Esophagus (tissue), 2 donors: ENCODE measurements at regions not wholly inside any gene's neighbourhood (a gene's known extent, or its start where the extent isn't known, plus 50 kb on each side); places are given as distances from the start of the nearest gene placed in this dataset.

Experiments
- H3K27ac ChIP-seq, 2 donors: one replicate each; pipeline ENCODE4 v1.5.1; 2013; ENCODE audit warnings: low read depth in 2 of 2, mild to moderate bottlenecking in 2 of 2, inconsistent platforms in 1 of 2, low read length in 1 of 2, moderate library complexity in 1 of 2
- H3K27me3 ChIP-seq, 2 donors: one replicate each; pipeline ENCODE4 v1.6.1; 2013; ENCODE audit warnings: low read length in 2 of 2, control low read depth in 1 of 2, mild to moderate bottlenecking in 1 of 2; ENCODE audit not compliant: insufficient read depth in 2 of 2, control insufficient read depth in 1 of 2
- H3K36me3 ChIP-seq, 2 donors: one replicate each; pipeline ENCODE4 v1.6.1; 2013; ENCODE audit warnings: low read length in 1 of 2; ENCODE audit not compliant: control insufficient read depth in 2 of 2, insufficient read depth in 2 of 2
- H3K4me1 ChIP-seq, 2 donors: one replicate each; pipeline ENCODE4 v1.6.1; 2013; ENCODE audit warnings: low read length in 1 of 2; ENCODE audit not compliant: control insufficient read depth in 2 of 2, insufficient read depth in 2 of 2
- H3K4me3 ChIP-seq, 2 donors: one replicate each; pipeline ENCODE4 v1.5.1; 2013; ENCODE audit warnings: low read length in 2 of 2, mild to moderate bottlenecking in 2 of 2, low read depth in 1 of 2, moderate library complexity in 1 of 2
- H3K9me3 ChIP-seq, 2 donors: one replicate each; pipeline ENCODE4 v1.6.1; 2013; ENCODE audit warnings: mild to moderate bottlenecking in 2 of 2, low read depth in 1 of 2, low read length in 1 of 2, moderate library complexity in 1 of 2; ENCODE audit not compliant: control insufficient read depth in 2 of 2, insufficient read depth in 1 of 2
- WGBS, 2 donors: extraction: QIAGEN DNeasy Blood & Tissue Kit; methylation state at CpG; one replicate each; pipeline ENCODE4 v1.1.7; 2013; 5-methylcytosine and 5-hydroxymethylcytosine counted together
- donor health status: healthy with polysubstance abuse.
- donor health status: Bipolar disorder and iron deficiency.

DNA sequence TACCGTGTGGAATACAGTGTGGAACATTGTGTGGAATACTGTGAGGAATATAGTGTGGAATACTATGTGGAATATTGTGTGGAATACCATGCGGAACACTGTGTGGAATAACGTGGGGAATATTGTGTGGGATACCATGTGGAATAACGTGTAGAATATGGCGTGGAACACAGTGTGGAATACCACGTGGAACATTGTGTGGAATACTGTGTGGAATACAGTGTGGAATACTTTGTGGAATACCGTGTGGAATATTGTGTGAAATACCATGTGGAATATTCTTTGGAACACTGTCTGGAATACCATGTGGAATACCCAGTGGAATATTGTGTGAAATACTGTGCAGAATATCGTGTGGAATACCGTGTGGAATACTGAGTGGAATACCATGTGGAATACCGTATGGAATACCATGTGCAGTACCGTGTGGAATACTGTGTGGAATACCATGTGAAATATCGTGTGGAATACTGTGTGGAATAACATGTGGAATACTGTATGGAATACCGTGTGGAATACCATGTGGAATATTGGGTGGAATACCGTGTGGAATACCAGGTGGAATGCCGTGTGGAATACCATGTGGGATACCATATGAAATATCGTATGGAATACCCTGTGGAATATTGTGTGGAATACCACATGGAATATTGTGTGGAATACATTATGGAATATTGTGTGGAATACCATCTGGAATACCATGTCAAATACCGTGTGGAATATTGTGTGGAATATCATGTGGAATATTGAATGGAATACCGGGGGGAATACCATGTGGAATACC, 133.1 kb upstream of the CHST15 start:
- peaks cover 4 to 6% of the 10 kb centered on the region in 2 donors for H3K4me1 ChIP-seq
- H3K27me3 ChIP-seq, result no peaks in the 10 kb centered on the region
- WGBS, 2 donors, result 91 to 93% methylated on average over 18 of the region's 18 CpGs
- no peaks in the 10 kb centered on the region for H3K9me3 ChIP-seq
- no peaks in the 10 kb centered on the region for H3K36me3 ChIP-seq
- H3K4me3 ChIP-seq, result no peak overlapping the region
- no peak overlapping the region for H3K27ac ChIP-seq

- no peak overlapping the region for H3K27ac ChIP-seq
- no peaks in the 10 kb centered on the region for H3K36me3 ChIP-seq
- peaks cover 4 to 8% of the 10 kb centered on the region in 2 donors for H3K4me1 ChIP-seq
- no peak overlapping the region for H3K4me3 ChIP-seq
- H3K9me3 ChIP-seq, result no peaks in the 10 kb centered on the region
- 90 to 92% methylated on average over 15 of the region's 15 CpGs for WGBS, 2 donors
- no peaks in the 10 kb centered on the region for H3K27me3 ChIP-seq
Measured at GRCh38 chr10:124225467-124226270, 132.3 kb upstream of the CHST15 start.

- Histone ChIP-seq H3K36me3 (no peaks in the 10 kb centered on the region), H3K27me3 (no peaks in the 10 kb centered on the region), H3K4me3 (no peak overlapping the region), H3K4me1 (peaks cover 4 to 8% of the 10 kb centered on the region in 2 donors), H3K27ac (no peak overlapping the region), H3K9me3 (no peaks in the 10 kb centered on the region)
- WGBS, 2 donors, result 79 to 83% methylated on average over 6 of the region's 6 CpGs
Measured at GRCh38 chr10:124225029-124225466, 131.7 kb upstream of the CHST15 start.

GRCh38 chr10:124224331-124225028, 131.1 kb upstream of the CHST15 start:
- Histone ChIP-seq H3K9me3 (no peaks in the 10 kb centered on the region), H3K27me3 (no peaks in the 10 kb centered on the region), H3K27ac (no peak overlapping the region), H3K36me3 (no peaks in the 10 kb centered on the region), H3K4me1 (peaks cover 4 to 8% of the 10 kb centered on the region in 2 donors), H3K4me3 (no peak overlapping the region)
- WGBS, 2 donors, result 70 to 78% methylated on average over 18 of the region's 18 CpGs

DNA sequence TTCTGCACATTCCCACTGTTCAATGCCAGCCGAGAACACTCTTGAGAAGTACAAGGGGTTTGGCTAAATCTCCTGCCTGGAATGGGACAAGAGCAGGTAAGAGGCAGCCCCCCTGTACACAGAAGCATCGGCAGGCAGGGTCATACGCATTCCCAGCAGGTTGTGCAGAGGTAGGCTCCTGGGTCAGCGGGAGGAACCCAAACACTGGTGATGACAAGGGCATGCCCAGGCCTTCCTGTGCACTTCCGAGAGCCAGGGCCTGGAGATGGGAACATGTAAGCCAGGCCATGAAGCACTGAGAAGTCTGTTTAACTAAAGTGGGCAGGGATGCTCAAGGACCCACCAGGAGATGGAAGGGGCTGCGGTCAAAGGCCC, 130.3 kb upstream of the CHST15 start:
- no peak overlapping the region for H3K27ac ChIP-seq
- H3K9me3 ChIP-seq, result no peaks in the 10 kb centered on the region
- whole genome bisulfite sequencing, 2 donors, result 77 to 79% methylated on average over 6 of the region's 6 CpGs
- H3K27me3 ChIP-seq, result no peaks in the 10 kb centered on the region
- no peak overlapping the region for H3K4me3 ChIP-seq
- H3K36me3 ChIP-seq, result no peaks in the 10 kb centered on the region
- peaks cover 4 to 8% of the 10 kb centered on the region in 2 donors for H3K4me1 ChIP-seq

DNA sequence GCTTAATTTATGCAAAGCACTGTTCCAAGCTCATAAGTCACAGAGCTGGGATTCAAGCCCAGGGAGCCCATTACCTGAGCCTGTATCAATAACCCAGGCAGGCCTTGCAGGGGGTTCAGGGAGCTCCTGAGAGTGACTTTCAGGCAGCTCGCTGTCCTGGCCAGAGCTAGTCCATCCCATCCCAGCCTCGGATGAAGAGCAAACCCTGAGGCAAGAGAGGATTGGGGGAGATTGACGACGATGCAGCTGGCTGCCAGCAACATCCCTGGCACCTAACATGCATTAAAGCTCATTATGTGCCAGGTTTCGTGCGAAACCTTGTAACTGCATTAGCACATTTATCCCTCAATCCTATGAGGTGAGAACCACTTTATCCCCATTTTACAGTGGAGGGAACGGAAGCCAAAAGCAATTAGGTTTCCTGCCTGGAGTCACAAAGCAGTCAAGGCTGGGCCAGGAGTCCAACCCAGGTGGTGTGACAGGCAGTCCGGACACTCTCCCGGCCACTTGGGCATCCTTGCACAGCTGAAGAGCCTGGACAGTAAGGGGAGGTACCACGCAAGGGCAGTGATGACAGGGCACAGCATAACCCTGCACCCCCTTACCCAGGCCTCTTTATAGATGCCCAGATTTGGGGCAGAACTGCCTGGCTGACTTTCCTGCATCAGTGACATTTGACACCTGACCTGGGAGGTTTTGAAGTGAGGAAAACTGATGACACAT, 129.8 kb upstream of the CHST15 start:
- Histone ChIP-seq H3K27ac (no peak overlapping the region), H3K4me3 (no peak overlapping the region), H3K9me3 (no peaks in the 10 kb centered on the region), H3K27me3 (no peaks in the 10 kb centered on the region), H3K4me1 (peaks cover 4 to 8% of the 10 kb centered on the region in 2 donors), H3K36me3 (no peaks in the 10 kb centered on the region)
- 43 to 56% methylated on average over 10 of the region's 10 CpGs for WGBS, 2 donors

- peaks cover 4 to 8% of the 10 kb centered on the region in 2 donors for H3K4me1 ChIP-seq
- no peak overlapping the region for H3K27ac ChIP-seq
- no peaks in the 10 kb centered on the region for H3K36me3 ChIP-seq
- WGBS, 2 donors, result 60 to 67% methylated on average over 15 of the region's 15 CpGs
- no peaks in the 10 kb centered on the region for H3K9me3 ChIP-seq
- no peak overlapping the region for H3K4me3 ChIP-seq
- H3K27me3 ChIP-seq, result no peaks in the 10 kb centered on the region
Measured at GRCh38 chr10:124222318-124222987, 129.1 kb upstream of the CHST15 start.

- H3K27me3 ChIP-seq, result no peaks in the 10 kb centered on the region
- 48 to 66% methylated on average over 22 of the region's 22 CpGs for WGBS, 2 donors
- H3K9me3 ChIP-seq, result no peaks in the 10 kb centered on the region
- peaks cover 4 to 8% of the 10 kb centered on the region in 2 donors for H3K4me1 ChIP-seq
- no peak overlapping the region for H3K27ac ChIP-seq
- H3K4me3 ChIP-seq, result no peak overlapping the region
- H3K36me3 ChIP-seq, result no peaks in the 10 kb centered on the region
Measured at GRCh38 chr10:124221356-124222317, 128.2 kb upstream of the CHST15 start.
